GM12874 (cell line): ENCODE measurements at regions not wholly inside any gene's neighbourhood (a gene's known extent, or its start where the extent isn't known, plus 50 kb on each side); places are given as distances from the start of the nearest gene placed in this dataset.

ENCODE experiments used
- TF ChIP-seq, protein P1 (sequence below): IDR thresholded peaks from 2 replicates; pipeline ENCODE4 v1.5.1; 2011; ENCODE audit warnings: low read depth, mild to moderate bottlenecking, control low read depth, low read length, moderate library complexity; ENCODE audit not compliant: insufficient read depth

DNA sequence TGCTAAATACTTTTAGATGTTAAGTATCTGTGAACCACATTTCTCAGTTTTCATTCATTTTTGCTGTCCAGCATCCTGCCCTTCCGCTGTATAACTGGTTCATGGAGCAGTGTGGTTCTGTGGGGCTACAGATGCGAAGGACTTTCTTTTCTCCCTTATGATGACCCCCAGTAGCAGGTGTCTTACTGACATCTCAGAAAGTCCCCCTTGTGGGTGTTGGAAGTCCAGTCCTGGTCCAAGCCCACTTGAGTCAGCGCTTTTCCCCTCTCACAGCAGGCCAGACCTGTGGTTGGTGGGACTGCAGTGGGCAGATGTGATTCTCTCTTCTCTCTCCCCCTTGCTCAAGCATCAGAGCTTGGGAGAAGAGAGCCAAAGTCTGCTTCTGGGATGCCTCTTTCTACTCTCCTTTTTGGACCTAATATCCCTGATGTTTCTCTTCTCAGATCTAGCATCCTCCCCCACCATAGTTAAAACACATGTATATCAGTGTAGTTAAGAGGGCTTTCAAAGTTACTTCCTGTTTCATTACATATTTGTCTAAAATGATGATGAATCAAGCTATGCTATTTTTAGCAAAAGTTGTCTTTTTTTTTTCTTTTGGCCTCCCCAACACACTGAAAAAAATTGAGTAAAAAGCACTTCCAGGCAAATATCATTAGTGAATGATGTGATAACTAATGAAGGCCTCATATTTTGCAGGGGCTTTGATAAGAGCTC lies 119.5 kb upstream of the ZNF618 start:
- TF ChIP-seq, protein P1, sequence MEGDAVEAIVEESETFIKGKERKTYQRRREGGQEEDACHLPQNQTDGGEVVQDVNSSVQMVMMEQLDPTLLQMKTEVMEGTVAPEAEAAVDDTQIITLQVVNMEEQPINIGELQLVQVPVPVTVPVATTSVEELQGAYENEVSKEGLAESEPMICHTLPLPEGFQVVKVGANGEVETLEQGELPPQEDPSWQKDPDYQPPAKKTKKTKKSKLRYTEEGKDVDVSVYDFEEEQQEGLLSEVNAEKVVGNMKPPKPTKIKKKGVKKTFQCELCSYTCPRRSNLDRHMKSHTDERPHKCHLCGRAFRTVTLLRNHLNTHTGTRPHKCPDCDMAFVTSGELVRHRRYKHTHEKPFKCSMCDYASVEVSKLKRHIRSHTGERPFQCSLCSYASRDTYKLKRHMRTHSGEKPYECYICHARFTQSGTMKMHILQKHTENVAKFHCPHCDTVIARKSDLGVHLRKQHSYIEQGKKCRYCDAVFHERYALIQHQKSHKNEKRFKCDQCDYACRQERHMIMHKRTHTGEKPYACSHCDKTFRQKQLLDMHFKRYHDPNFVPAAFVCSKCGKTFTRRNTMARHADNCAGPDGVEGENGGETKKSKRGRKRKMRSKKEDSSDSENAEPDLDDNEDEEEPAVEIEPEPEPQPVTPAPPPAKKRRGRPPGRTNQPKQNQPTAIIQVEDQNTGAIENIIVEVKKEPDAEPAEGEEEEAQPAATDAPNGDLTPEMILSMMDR, result no peak

DNA sequence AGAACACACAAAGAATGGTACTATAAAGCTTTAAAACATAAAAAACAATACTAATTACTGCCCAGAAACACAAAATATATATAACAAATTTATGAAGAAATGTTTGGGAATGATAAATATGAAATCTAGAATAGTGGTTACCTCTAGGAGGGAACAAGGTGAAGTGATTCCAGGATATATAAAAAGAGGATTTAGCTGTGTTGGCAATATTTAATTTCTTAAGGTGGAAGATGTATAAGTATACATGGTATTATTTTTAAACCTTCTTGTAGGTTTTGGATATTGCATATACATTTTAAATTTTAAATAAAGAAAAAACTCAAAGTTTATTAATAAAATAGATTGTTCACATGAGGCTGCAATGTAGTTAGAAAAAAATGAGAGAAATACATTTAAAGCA lies 112.7 kb upstream of the ZNF618 start:
- TF ChIP-seq, protein P1, result no peak

DNA sequence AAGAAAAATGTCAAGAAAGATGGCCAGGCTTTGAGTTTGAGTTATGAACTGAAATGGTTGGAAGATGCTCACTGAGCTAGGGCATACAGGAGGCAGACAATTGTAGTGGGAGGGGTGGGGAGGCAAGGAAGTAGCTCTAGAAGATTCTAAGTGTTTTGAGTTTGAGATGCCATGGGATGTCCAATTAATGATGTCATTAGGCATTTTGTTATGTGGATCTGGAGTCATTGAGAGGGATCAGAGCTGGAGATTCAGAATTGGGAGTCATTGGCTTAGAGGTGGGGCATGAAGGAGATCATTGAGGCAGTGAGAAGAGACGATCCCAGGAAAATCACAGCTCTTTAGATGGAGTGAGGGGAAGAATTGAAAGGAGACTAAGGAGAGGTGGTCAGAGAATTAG lies 111.5 kb upstream of the ZNF618 start:
- TF ChIP-seq, protein P1, result no peak

DNA sequence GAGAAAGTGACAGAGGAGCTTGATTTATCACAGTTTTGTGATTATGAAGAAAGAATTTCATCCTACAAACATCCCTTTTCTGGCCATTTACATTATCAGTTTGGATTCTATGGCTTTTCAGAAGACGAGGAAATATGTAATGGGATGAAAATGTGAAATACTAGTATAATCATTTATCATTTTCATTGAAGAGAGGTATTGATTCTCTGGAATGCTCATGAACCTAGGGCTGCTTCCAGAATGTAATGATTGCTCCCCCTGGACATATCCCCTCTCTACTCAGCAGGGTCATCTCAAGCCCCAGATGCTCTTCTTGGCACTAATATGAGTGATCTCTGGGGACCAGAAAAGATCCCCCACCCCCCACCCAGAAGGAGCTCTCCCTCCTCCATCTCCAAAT lies 106.7 kb upstream of the ZNF618 start:
- TF ChIP-seq, protein P1, result no peak

DNA sequence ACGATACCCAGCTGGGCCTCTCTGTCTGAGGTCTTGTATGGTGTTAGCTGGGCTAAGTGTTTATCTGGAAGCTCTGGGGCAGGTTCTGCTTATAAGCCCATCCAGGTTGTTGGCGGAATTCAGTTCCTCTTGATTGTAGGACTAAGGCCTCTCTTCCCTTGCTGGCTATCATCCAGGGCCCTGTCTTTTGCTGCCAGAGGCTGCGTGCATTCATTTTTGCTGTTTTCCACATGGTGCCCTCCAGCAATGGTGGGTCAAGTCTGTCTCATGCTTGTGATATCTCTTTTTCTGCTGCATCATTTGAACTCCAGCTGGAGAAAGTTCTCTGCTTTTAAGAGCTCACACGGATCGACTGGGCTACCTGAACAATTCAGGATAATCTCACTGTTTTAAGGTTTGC lies 105.7 kb upstream of the ZNF618 start:
- TF ChIP-seq, protein P1, result no peak

DNA sequence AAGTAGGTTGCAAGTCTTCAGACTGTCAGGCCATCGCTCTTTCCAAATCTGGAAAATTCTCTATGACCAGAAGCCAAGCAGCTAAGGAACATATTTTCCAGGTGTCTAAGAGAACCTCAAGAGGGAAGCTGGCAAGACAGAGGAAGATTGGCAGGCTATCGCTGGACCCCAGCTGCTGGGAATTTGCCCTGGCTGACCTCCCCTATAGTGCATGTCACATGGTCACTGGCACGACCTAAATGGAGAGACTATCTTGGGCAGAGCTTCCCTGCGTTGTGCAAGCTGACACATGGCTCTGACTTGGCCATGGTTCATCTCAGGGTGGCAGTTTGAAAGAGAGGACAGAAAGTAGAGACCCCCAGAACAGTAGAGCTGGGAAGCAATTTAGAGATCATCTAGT lies 104.9 kb upstream of the ZNF618 start:
- TF ChIP-seq, protein P1, result no peak

DNA sequence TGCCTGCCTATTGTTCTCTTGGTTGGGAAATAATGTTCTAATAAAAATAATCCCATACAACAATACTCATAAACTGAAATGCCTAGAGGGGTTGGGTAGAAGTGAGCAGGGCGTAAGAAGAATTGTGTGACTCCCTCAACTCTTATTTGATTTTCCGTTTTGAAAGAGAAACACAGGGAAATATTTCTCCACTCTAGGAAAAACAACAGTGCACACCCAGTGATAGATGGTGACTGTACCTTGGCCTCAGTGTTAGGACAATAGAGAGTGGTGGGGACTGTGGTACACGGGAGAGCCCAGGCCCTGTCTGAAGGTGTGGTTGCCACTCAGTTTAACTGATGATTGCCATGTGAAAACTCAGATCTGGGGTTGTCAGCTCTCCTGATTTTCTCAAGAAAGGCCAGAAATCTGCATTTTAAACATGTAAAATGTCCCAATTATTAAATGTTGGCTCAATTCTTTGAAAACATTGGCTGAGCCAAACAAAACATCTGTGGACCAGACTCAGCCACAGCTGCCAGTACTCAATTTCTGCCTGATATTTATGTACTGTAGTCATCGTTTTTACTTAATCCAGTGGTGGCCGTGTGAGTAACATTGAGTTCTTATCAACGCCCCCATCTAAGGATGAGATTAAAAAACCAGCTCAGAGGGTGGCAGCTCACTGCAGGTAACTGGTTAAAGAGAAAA lies 103.8 kb upstream of the ZNF618 start:
- TF ChIP-seq, protein P1, result no peak
